CD4-positive, alpha-beta memory T cell (primary cell): ENCODE measurements at regions not wholly inside any gene's neighbourhood (a gene's known extent, or its start where the extent isn't known, plus 50 kb on each side); places are given as distances from the start of the nearest gene placed in this dataset.

Experiments
- CTCF ChIA-PET: fragments of 350-600 bp; sonication (Branson Sonifier 250); formaldehyde crosslinking; loops from one replicate; lab custom pipeline; 2021; ENCODE audit warnings: inconsistent platforms; ENCODE audit not compliant: partially characterized antibody; lab: Charles Lee
- POLR2A ChIA-PET: fragments of 350-600 bp; sonication (Branson Sonifier 250); formaldehyde crosslinking; loops from one replicate; lab custom pipeline; 2021; ENCODE audit not compliant: partially characterized antibody; lab: Charles Lee
- DNase-seq, 5 donors: peaks; one replicate each; pipeline versions ENCODE4 v3.0.0 to v3.0.0-alpha.2; 2020 to 2022; ENCODE audit warnings: mixed read lengths in 1 of 5
- H3K27ac ChIP-seq: one replicate; pipeline ENCODE4 v1.7.0; 2013; ENCODE audit warnings: low read depth, low read length
- H3K27me3 ChIP-seq: 2 replicates; pipeline ENCODE4 v1.7.0; 2013; ENCODE audit warnings: mild to moderate bottlenecking, low read length, moderate library complexity; ENCODE audit not compliant: insufficient read depth
- H3K36me3 ChIP-seq: 2 replicates; pipeline ENCODE4 v1.7.0; 2013; ENCODE audit warnings: mild to moderate bottlenecking, low read length, moderate library complexity; ENCODE audit not compliant: insufficient read depth
- H3K4me1 ChIP-seq: 2 replicates; pipeline ENCODE4 v1.7.0; 2013; ENCODE audit warnings: mild to moderate bottlenecking, low read length, moderate library complexity; ENCODE audit not compliant: insufficient read depth
- H3K4me3 ChIP-seq, 2 donors: one replicate each; pipeline ENCODE4 v1.7.0; 2013; ENCODE audit warnings: low read length in 2 of 2, mild to moderate bottlenecking in 1 of 2
- H3K9me3 ChIP-seq, 2 donors: one replicate each; pipeline ENCODE4 v1.7.0; 2013; ENCODE audit warnings: low read length in 2 of 2, control low read depth in 1 of 2; ENCODE audit not compliant: control insufficient read depth in 1 of 2
- H3K27ac Mint-ChIP-seq, 7 donors: one replicate each; pipeline ENCODE4 v1.8.0; 2020 to 2021; ENCODE audit warnings: mixed read lengths in 7 of 7, mild to moderate bottlenecking in 6 of 7, inconsistent platforms in 3 of 7, moderate library complexity in 3 of 7
- H3K27me3 Mint-ChIP-seq, 2 donors: one replicate each; pipeline ENCODE4 v1.8.0; 2020 to 2021; ENCODE audit warnings: mixed read lengths in 2 of 2
- H3K36me3 Mint-ChIP-seq, 2 donors: one replicate each; pipeline ENCODE4 v1.8.0; 2020 to 2021; ENCODE audit warnings: mixed read lengths in 2 of 2, inconsistent platforms in 1 of 2, mild to moderate bottlenecking in 1 of 2
- H3K4me1 Mint-ChIP-seq, 4 donors: one replicate each; pipeline ENCODE4 v1.8.0; 2020 to 2021; ENCODE audit warnings: mixed read lengths in 4 of 4, mild to moderate bottlenecking in 1 of 4
- H3K4me3 Mint-ChIP-seq, 8 donors: one replicate each; pipeline ENCODE4 v1.8.0; 2020 to 2021; ENCODE audit warnings: mixed read lengths in 8 of 8, mild to moderate bottlenecking in 7 of 8, moderate library complexity in 6 of 8, inconsistent platforms in 3 of 8
- H3K9me3 Mint-ChIP-seq, 8 donors: one replicate each; pipeline ENCODE4 v1.8.0; 2020 to 2021; ENCODE audit warnings: mixed read lengths in 8 of 8, mild to moderate bottlenecking in 5 of 8, inconsistent platforms in 3 of 8, moderate library complexity in 1 of 8
- intact Hi-C: fragments of 100-400 bp; cut with micrococcal nuclease; formaldehyde crosslinking; loops from one replicate; pipeline ENCODE4 v1.15.1; 2023

- Mint-ChIP-seq H3K4me1 (no peaks in the 10 kb centered on the region), H3K4me3 (no peak overlapping the region), H3K27ac (no peak overlapping the region), H3K9me3 (peaks cover 0 to 8% (median 3%) of the 10 kb centered on the region in 8 donors), H3K36me3 (no peaks in the 10 kb centered on the region), H3K27me3 (no peaks in the 10 kb centered on the region)
- intact Hi-C loops: no loop called here
- no peaks in the 10 kb centered on the region for H3K36me3 ChIP-seq
- H3K4me1 ChIP-seq: no peaks in the 10 kb centered on the region
- no peaks in the 10 kb centered on the region for H3K27me3 ChIP-seq
- ChIA-PET POLR2A (no interaction called here), CTCF (no interaction called here)
- no peak overlapping the region for H3K27ac ChIP-seq
- no peak for DNase-seq
- no peak overlapping the region for H3K4me3 ChIP-seq
- H3K9me3 ChIP-seq: no peaks in the 10 kb centered on the region
Observed at GRCh38 chr12:60317361-60317760, 721.5 kb downstream of the SLC16A7 start.

GRCh38 chr12:60324746-60325145 lies 728.9 kb downstream of the SLC16A7 start:
- Mint-ChIP-seq H3K27me3 (no peaks in the 10 kb centered on the region), H3K27ac (no peak overlapping the region), H3K9me3 (peaks cover 0 to 10% (median 3%) of the 10 kb centered on the region in 8 donors), H3K4me3 (no peak overlapping the region), H3K4me1 (no peaks in the 10 kb centered on the region), H3K36me3 (no peaks in the 10 kb centered on the region)
- POLR2A ChIA-PET: no interaction called here
- CTCF ChIA-PET: no interaction called here
- Histone ChIP-seq H3K9me3 (no peaks in the 10 kb centered on the region), H3K4me3 (no peak overlapping the region), H3K36me3 (no peaks in the 10 kb centered on the region), H3K27me3 (no peaks in the 10 kb centered on the region), H3K27ac (no peak overlapping the region), H3K4me1 (no peaks in the 10 kb centered on the region)
- intact Hi-C loops: no loop called here
- no peak for DNase-seq

GRCh38 chr12:60333461-60333860 lies 737.6 kb downstream of the SLC16A7 start:
- ChIA-PET CTCF (no interaction called here), POLR2A (no interaction called here)
- Mint-ChIP-seq H3K27me3 (no peaks in the 10 kb centered on the region), H3K27ac (no peak overlapping the region), H3K36me3 (no peaks in the 10 kb centered on the region), H3K4me1 (no peaks in the 10 kb centered on the region), H3K4me3 (no peak overlapping the region), H3K9me3 (peaks cover 0 to 6% (median 0%) of the 10 kb centered on the region in 8 donors)
- Histone ChIP-seq H3K27me3 (no peaks in the 10 kb centered on the region), H3K4me3 (no peak overlapping the region), H3K4me1 (no peaks in the 10 kb centered on the region), H3K36me3 (no peaks in the 10 kb centered on the region), H3K27ac (no peak overlapping the region), H3K9me3 (no peaks in the 10 kb centered on the region)
- DNase-seq: no peak
- intact Hi-C loops: no loop called here

GRCh38 chr12:60335745-60336144 lies 739.9 kb downstream of the SLC16A7 start:
- intact Hi-C loops: no loop called here
- Histone ChIP-seq H3K9me3 (no peaks in the 10 kb centered on the region), H3K36me3 (no peaks in the 10 kb centered on the region), H3K4me1 (no peaks in the 10 kb centered on the region), H3K27me3 (no peaks in the 10 kb centered on the region), H3K4me3 (no peak overlapping the region), H3K27ac (no peak overlapping the region)
- POLR2A ChIA-PET: no interaction called here
- Mint-ChIP-seq H3K36me3 (no peaks in the 10 kb centered on the region), H3K27me3 (no peaks in the 10 kb centered on the region), H3K27ac (no peak overlapping the region), H3K4me1 (no peaks in the 10 kb centered on the region), H3K4me3 (no peak overlapping the region), H3K9me3 (peaks cover 0 to 6% (median 0%) of the 10 kb centered on the region in 8 donors)
- CTCF ChIA-PET: no interaction called here
- no peak for DNase-seq

GRCh38 chr12:60337839-60338549 lies 742.2 kb downstream of the SLC16A7 start:
- no peaks in the 10 kb centered on the region for H3K36me3 Mint-ChIP-seq
- Histone ChIP-seq H3K36me3 (no peaks in the 10 kb centered on the region), H3K4me3 (no peak overlapping the region), H3K27ac (no peak overlapping the region), H3K27me3 (no peaks in the 10 kb centered on the region), H3K9me3 (no peaks in the 10 kb centered on the region), H3K4me1 (no peaks in the 10 kb centered on the region)
- peaks cover 0 to 6% (median 0%) of the 10 kb centered on the region in 8 donors for H3K9me3 Mint-ChIP-seq
- ChIA-PET CTCF (no interaction called here), POLR2A (no interaction called here)
- H3K4me1 Mint-ChIP-seq: no peaks in the 10 kb centered on the region
- no peak for DNase-seq
- intact Hi-C loops: no loop called here
- no peaks in the 10 kb centered on the region for H3K27me3 Mint-ChIP-seq
- H3K27ac Mint-ChIP-seq: no peak overlapping the region
- H3K4me3 Mint-ChIP-seq: no peak overlapping the region

- Histone ChIP-seq H3K9me3 (no peaks in the 10 kb centered on the region), H3K27me3 (no peaks in the 10 kb centered on the region), H3K36me3 (no peaks in the 10 kb centered on the region), H3K4me3 (no peak overlapping the region), H3K27ac (no peak overlapping the region), H3K4me1 (no peaks in the 10 kb centered on the region)
- Mint-ChIP-seq H3K9me3 (peaks cover 0 to 3% (median 0%) of the 10 kb centered on the region in 8 donors), H3K27ac (no peak overlapping the region), H3K36me3 (no peaks in the 10 kb centered on the region), H3K27me3 (no peaks in the 10 kb centered on the region), H3K4me3 (no peak overlapping the region), H3K4me1 (no peaks in the 10 kb centered on the region)
- DNase-seq: no peak
- intact Hi-C loops: no loop called here
- CTCF ChIA-PET: no interaction called here
- POLR2A ChIA-PET: no interaction called here
Observed at GRCh38 chr12:60345442-60345841, 749.6 kb downstream of the SLC16A7 start.

GRCh38 chr12:60349232-60349978 lies 753.6 kb downstream of the SLC16A7 start:
- Histone ChIP-seq H3K36me3 (no peaks in the 10 kb centered on the region), H3K27ac (no peak overlapping the region), H3K9me3 (no peaks in the 10 kb centered on the region), H3K4me3 (no peak overlapping the region), H3K4me1 (no peaks in the 10 kb centered on the region), H3K27me3 (no peaks in the 10 kb centered on the region)
- DNase-seq: no peak
- Mint-ChIP-seq H3K36me3 (no peaks in the 10 kb centered on the region), H3K9me3 (peaks cover 0 to 4% (median 2%) of the 10 kb centered on the region in 8 donors), H3K4me3 (no peak overlapping the region), H3K27ac (no peak overlapping the region), H3K4me1 (no peaks in the 10 kb centered on the region), H3K27me3 (no peaks in the 10 kb centered on the region)
- ChIA-PET CTCF (no interaction called here), POLR2A (no interaction called here)
- intact Hi-C loops: no loop called here
